HEK293 (cell line): ENCODE measurements at regions not wholly inside any gene's neighbourhood (a gene's known extent, or its start where the extent isn't known, plus 50 kb on each side); places are given as distances from the start of the nearest gene placed in this dataset.

Experiments
- CTCF ChIA-PET: fragments of 350-600 bp; formaldehyde crosslinking; extraction: SDS; loops from one replicate; lab custom pipeline; 2021; ENCODE audit warnings: antibody characterized with exemption; lab: Yijun Ruan, JAX
- POLR2A ChIA-PET: fragments of 300-600 bp; formaldehyde crosslinking; extraction: SDS; loops from one replicate; lab custom pipeline; 2020; ENCODE audit warnings: antibody characterized with exemption, inconsistent platforms; lab: Yijun Ruan, JAX
- H3K27ac ChIP-seq: fragments of 200-500 bp; sonication (Bioruptor generic); 2 replicates; pipeline ENCODE4 v1.5.1; 2014; ENCODE audit warnings: low read depth, low read length, control low read depth, inconsistent platforms; ENCODE audit errors: extremely low read depth
- H3K36me3 ChIP-seq, 2 experiments: fragments of 200-500 bp in 1 of 2; sonication (Bioruptor generic) in 1 of 2; 1 replicate in 1 of 2; 2 replicates in 1 of 2; pipeline ENCODE4 v1.5.1; 2014 to 2017; ENCODE audit warnings: inconsistent platforms in 2 of 2, low read length in 2 of 2; ENCODE audit not compliant: control insufficient read depth in 2 of 2, insufficient read depth in 1 of 2
- H3K4me1 ChIP-seq: fragments of 200-500 bp; sonication (Bioruptor generic); 2 replicates; pipeline ENCODE4 v1.5.1; 2014; ENCODE audit warnings: mild to moderate bottlenecking, low read length, inconsistent platforms; ENCODE audit not compliant: control insufficient read depth, insufficient read depth
- H3K4me3 ChIP-seq: 2 replicates; pipeline ENCODE4 v1.5.1; 2011; ENCODE audit warnings: low read depth, mild to moderate bottlenecking, control low read depth, low read length, moderate library complexity
- H3K9me3 ChIP-seq: fragments of 200-500 bp; sonication (Bioruptor generic); 2 replicates; pipeline ENCODE4 v1.5.1; 2014; ENCODE audit warnings: low read depth, low read length, inconsistent platforms; ENCODE audit not compliant: control insufficient read depth, insufficient read depth
- GFI1B ChIP-seq: fragments of 450-650 bp; formaldehyde crosslinking; IDR thresholded peaks from 2 replicates; pipeline ENCODE4 v1.5.1; 2016; ENCODE audit warnings: missing biosample characterization, missing genetic modification characterization
- KLF10 ChIP-seq: fragments of 450-650 bp; IDR thresholded peaks from 2 replicates; pipeline ENCODE4 v1.5.1; 2018; ENCODE audit warnings: missing biosample characterization, mild to moderate bottlenecking, missing genetic modification characterization
- KLF8 ChIP-seq: fragments of 450-650 bp; formaldehyde crosslinking; IDR thresholded peaks from 2 replicates; pipeline ENCODE4 v1.5.1; 2016; ENCODE audit warnings: missing biosample characterization, missing genetic modification characterization
- PRDM1 ChIP-seq: fragments of 450-650 bp; formaldehyde crosslinking; IDR thresholded peaks from 2 replicates; pipeline ENCODE4; 2016; ENCODE audit warnings: missing biosample characterization, missing genetic modification characterization
- PRDM10 ChIP-seq: fragments of 450-650 bp; formaldehyde crosslinking; IDR thresholded peaks from 2 replicates; pipeline ENCODE4 v1.5.1; 2016; ENCODE audit warnings: missing biosample characterization, missing genetic modification characterization
- YY1 ChIP-seq: fragments of 450-650 bp; formaldehyde crosslinking; IDR thresholded peaks from 2 replicates; pipeline ENCODE4 v1.5.1; 2018; ENCODE audit warnings: missing biosample characterization, missing genetic modification characterization
- ZNF530 ChIP-seq: fragments of 450-650 bp; formaldehyde crosslinking; IDR thresholded peaks from 2 replicates; pipeline ENCODE4 v1.5.1; 2016; ENCODE audit warnings: low read depth, missing biosample characterization, missing genetic modification characterization
- ZNF701 ChIP-seq: fragments of 450-650 bp; formaldehyde crosslinking; IDR thresholded peaks from 2 replicates; pipeline ENCODE4 v1.5.1; 2016; ENCODE audit warnings: missing biosample characterization, missing genetic modification characterization
- TF ChIP-seq, protein P1 (sequence below): fragments of 450-650 bp; formaldehyde crosslinking; IDR thresholded peaks from 2 replicates; pipeline ENCODE4 v1.5.1; 2016; ENCODE audit warnings: missing biosample characterization, missing genetic modification characterization, borderline replicate concordance
- TF ChIP-seq, protein P2 (sequence below): fragments of 450-650 bp; formaldehyde crosslinking; IDR thresholded peaks from 2 replicates; pipeline ENCODE4 v1.5.1; 2016; ENCODE audit warnings: missing biosample characterization, missing genetic modification characterization, borderline replicate concordance
- TF ChIP-seq, protein P3 (sequence below): fragments of 450-650 bp; formaldehyde crosslinking; IDR thresholded peaks from 2 replicates; pipeline ENCODE4 v1.5.1; 2016; ENCODE audit warnings: missing biosample characterization, missing genetic modification characterization
- TF ChIP-seq, protein P4 (sequence below): fragments of 450-650 bp; formaldehyde crosslinking; IDR thresholded peaks from 2 replicates; pipeline ENCODE4 v1.5.1; 2016; ENCODE audit warnings: missing biosample characterization, missing genetic modification characterization

DNA sequence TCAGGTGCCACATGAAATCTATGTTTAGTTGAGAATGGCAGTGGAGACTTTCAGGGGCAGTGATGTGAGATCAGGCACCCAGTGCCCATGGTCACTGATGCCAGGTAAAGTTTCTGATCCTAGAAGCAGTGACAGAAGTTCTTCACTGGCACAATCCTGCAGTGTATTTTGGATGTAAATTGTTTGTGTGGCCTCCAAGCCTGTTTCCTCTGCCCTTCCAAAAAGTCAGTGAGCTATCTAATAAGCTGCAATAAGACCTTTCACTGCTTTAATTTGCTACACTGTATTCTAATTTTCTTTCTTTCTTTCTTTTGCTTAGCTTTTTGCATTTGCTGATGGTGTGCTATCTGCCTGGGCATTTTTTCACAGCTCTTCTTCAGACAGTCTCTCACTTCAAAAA lies 1348.6 kb downstream of the ADGRL3 start:
- H3K4me3 ChIP-seq: no peak overlapping the region

DNA sequence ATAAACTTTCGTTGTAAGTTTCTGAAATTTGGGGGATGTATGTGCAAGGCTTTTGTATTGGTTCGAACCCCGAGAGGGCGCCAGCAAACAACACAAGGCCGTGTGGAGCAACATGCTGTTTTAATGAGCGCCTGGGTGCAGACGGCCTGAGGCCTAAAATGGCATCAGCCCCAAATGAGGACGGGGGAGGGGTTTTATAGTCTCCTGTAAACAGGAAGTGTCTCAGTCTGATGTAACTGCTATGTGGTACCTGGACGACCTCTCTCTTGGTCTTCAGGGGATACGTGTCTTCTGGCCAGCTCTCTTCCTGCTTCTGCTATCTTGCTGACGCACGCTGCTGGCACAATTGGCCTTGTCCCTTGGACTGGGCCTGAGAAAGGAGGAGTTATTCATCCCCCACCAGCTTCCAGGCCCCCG lies 1348.0 kb downstream of the ADGRL3 start:
- TF ChIP-seq GFI1B (tag by site-specific recombination): no peak
- TF ChIP-seq ZNF701 (tag by site-specific recombination): no peak
- no peak for TF ChIP-seq KLF8 (tag by site-specific recombination)
- TF ChIP-seq, protein P1, sequence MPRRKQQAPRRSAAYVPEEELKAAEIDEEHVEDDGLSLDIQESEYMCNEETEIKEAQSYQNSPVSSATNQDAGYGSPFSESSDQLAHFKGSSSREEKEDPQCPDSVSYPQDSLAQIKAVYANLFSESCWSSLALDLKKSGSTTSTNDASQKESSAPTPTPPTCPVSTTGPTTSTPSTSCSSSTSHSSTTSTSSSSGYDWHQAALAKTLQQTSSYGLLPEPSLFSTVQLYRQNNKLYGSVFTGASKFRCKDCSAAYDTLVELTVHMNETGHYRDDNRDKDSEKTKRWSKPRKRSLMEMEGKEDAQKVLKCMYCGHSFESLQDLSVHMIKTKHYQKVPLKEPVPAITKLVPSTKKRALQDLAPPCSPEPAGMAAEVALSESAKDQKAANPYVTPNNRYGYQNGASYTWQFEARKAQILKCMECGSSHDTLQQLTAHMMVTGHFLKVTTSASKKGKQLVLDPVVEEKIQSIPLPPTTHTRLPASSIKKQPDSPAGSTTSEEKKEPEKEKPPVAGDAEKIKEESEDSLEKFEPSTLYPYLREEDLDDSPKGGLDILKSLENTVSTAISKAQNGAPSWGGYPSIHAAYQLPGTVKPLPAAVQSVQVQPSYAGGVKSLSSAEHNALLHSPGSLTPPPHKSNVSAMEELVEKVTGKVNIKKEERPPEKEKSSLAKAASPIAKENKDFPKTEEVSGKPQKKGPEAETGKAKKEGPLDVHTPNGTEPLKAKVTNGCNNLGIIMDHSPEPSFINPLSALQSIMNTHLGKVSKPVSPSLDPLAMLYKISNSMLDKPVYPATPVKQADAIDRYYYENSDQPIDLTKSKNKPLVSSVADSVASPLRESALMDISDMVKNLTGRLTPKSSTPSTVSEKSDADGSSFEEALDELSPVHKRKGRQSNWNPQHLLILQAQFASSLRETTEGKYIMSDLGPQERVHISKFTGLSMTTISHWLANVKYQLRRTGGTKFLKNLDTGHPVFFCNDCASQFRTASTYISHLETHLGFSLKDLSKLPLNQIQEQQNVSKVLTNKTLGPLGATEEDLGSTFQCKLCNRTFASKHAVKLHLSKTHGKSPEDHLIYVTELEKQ (tag by site-specific recombination): no peak

More for the DNA sequence above, 1348.6 kb downstream of the ADGRL3 start:
- Histone ChIP-seq H3K36me3 (no peaks in the 10 kb centered on the region), H3K4me1 (no peaks in the 10 kb centered on the region)
- ChIA-PET POLR2A (no interaction called here), CTCF (no interaction called here)
- TF ChIP-seq KLF10 (tag by site-specific recombination): no peak
- TF ChIP-seq, protein P2, sequence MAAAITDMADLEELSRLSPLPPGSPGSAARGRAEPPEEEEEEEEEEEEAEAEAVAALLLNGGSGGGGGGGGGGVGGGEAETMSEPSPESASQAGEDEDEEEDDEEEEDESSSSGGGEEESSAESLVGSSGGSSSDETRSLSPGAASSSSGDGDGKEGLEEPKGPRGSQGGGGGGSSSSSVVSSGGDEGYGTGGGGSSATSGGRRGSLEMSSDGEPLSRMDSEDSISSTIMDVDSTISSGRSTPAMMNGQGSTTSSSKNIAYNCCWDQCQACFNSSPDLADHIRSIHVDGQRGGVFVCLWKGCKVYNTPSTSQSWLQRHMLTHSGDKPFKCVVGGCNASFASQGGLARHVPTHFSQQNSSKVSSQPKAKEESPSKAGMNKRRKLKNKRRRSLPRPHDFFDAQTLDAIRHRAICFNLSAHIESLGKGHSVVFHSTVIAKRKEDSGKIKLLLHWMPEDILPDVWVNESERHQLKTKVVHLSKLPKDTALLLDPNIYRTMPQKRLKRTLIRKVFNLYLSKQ (tag by site-specific recombination): no peak
- no peak for TF ChIP-seq PRDM10
- no peak for TF ChIP-seq ZNF530
- TF ChIP-seq, protein P3, sequence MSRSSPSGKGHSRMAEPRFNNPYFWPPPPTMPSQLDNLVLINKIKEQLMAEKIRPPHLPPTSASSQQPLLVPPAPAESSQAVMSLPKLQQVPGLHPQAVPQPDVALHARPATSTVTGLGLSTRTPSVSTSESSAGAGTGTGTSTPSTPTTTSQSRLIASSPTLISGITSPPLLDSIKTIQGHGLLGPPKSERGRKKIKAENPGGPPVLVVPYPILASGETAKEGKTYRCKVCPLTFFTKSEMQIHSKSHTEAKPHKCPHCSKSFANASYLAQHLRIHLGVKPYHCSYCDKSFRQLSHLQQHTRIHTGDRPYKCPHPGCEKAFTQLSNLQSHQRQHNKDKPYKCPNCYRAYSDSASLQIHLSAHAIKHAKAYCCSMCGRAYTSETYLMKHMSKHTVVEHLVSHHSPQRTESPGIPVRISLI (tag by site-specific recombination): no peak
- TF ChIP-seq YY1 (tag by site-specific recombination): no peak
- TF ChIP-seq PRDM1 (tag by site-specific recombination): no peak
- TF ChIP-seq, protein P4, sequence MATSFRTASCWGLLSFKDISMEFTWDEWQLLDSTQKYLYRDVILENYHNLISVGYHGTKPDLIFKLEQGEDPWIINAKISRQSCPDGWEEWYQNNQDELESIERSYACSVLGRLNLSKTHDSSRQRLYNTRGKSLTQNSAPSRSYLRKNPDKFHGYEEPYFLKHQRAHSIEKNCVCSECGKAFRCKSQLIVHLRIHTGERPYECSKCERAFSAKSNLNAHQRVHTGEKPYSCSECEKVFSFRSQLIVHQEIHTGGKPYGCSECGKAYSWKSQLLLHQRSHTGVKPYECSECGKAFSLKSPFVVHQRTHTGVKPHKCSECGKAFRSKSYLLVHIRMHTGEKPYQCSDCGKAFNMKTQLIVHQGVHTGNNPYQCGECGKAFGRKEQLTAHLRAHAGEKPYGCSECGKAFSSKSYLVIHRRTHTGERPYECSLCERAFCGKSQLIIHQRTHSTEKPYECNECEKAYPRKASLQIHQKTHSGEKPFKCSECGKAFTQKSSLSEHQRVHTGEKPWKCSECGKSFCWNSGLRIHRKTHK: no peak
- TF ChIP-seq, all 188 proteins: peak for 0
- no peaks in the 10 kb centered on the region for H3K9me3 ChIP-seq
- H3K27ac ChIP-seq: no peak overlapping the region

More for the DNA sequence above, 1348.0 kb downstream of the ADGRL3 start:
- Histone ChIP-seq H3K9me3 (no peaks in the 10 kb centered on the region), H3K4me1 (no peaks in the 10 kb centered on the region), H3K27ac (no peak overlapping the region), H3K36me3 (no peaks in the 10 kb centered on the region), H3K4me3 (no peak overlapping the region)
- ChIA-PET CTCF (no interaction called here), POLR2A (no interaction called here)
